Left cardiac atrium (tissue), 4 donors: ENCODE measurements at regions not wholly inside any gene's neighbourhood (a gene's known extent, or its start where the extent isn't known, plus 50 kb on each side); places are given as distances from the start of the nearest gene placed in this dataset.

ENCODE experiments used
- ATAC-seq, 2 donors: fragments of 200-7000 bp; cut with Tn5 transposase; one replicate each; pipeline ENCODE4 v1.9.1; 2020; ENCODE audit warnings: mild to moderate bottlenecking in 2 of 2, moderate library complexity in 2 of 2
- DNase-seq: peaks from one replicate; pipeline ENCODE4 v3.0.0-alpha.2; 2020
- intact Hi-C, 2 donors: fragments of 100-400 bp; cut with DNase I; formaldehyde crosslinking; loops; one replicate each; pipeline versions ENCODE4 v1.14.1 to v1.15.1; 2022 to 2023
- donor health status: DM: no; HTN: yes; CAD: no.
- donor health status: DM: no; HTN: yes; CAD: no; lungs with severe emphysema.
- donor health status: DM: yes; HTN: yes; CAD: no.
- donor health status: Dilated cardiomyopathy.

GRCh38 chr20:60365882-60366281, 407.7 kb downstream of the CDH26 start:
- intact Hi-C loops = no loop called here
- ATAC-seq = no peak
- no peak for DNase-seq

GRCh38 chr20:60371384-60371783, 413.2 kb downstream of the CDH26 start:
- no peak for DNase-seq
- no peak for ATAC-seq
- intact Hi-C loops = no loop called here

GRCh38 chr20:60372275-60372674, 414.1 kb downstream of the CDH26 start:
- intact Hi-C loops = no loop called here
- ATAC-seq (no peak), DNase-seq (no peak)

- ATAC-seq = no peak
- intact Hi-C loops = no loop called here
- no peak for DNase-seq
Observed at GRCh38 chr20:60372822-60373221, 414.6 kb downstream of the CDH26 start.

- intact Hi-C loops = no loop called here
- DNase-seq = no peak
- no peak for ATAC-seq
Observed at GRCh38 chr20:60378620-60379019, 420.4 kb downstream of the CDH26 start.

GRCh38 chr20:60381643-60382400, 423.6 kb downstream of the CDH26 start:
- intact Hi-C loops = no loop called here
- DNase-seq = no peak

GRCh38 chr20:60389441-60389840, 431.2 kb downstream of the CDH26 start:
- ATAC-seq (no peak), DNase-seq (no peak)
- intact Hi-C loops = no loop called here

More at GRCh38 chr20:60381643-60382400, 423.6 kb downstream of the CDH26 start:
- ATAC-seq = no peak

- intact Hi-C loops = no loop called here
- ATAC-seq = no peak
- no peak for DNase-seq
Observed at GRCh38 chr20:60389882-60390281, 431.7 kb downstream of the CDH26 start.

GRCh38 chr20:60395991-60396390, 437.8 kb downstream of the CDH26 start:
- ATAC-seq = no peak
- intact Hi-C loops = no loop called here
- DNase-seq = peak; percentile 18

GRCh38 chr20:60400567-60400966, 442.3 kb downstream of the CDH26 start:
- DNase-seq = no peak
- ATAC-seq = no peak
- intact Hi-C loops = no loop called here

GRCh38 chr20:60402189-60403058, 444.2 kb downstream of the CDH26 start:
- DNase-seq = no peak

GRCh38 chr20:60403105-60403741, 445.0 kb downstream of the CDH26 start:
- ATAC-seq = no peak
- intact Hi-C loops = no loop called here
- DNase-seq = no peak

More at GRCh38 chr20:60402189-60403058, 444.2 kb downstream of the CDH26 start:
- ATAC-seq = no peak
- intact Hi-C loops = no loop called here

- intact Hi-C loops = no loop called here
- ATAC-seq (no peak), DNase-seq (no peak)
Observed at GRCh38 chr20:60407011-60407771, 449.0 kb downstream of the CDH26 start.

- DNase-seq (no peak), ATAC-seq (no peak)
- intact Hi-C loops = no loop called here
Observed at GRCh38 chr20:60407938-60408337, 449.7 kb downstream of the CDH26 start.

GRCh38 chr20:60408435-60408834, 450.2 kb downstream of the CDH26 start:
- no peak for ATAC-seq
- DNase-seq = no peak
- intact Hi-C loops = no loop called here

GRCh38 chr20:60410618-60411264, 452.5 kb downstream of the CDH26 start:
- intact Hi-C loops = no loop called here
- ATAC-seq (no peak), DNase-seq (no peak)

GRCh38 chr20:60411813-60412212, 453.6 kb downstream of the CDH26 start:
- ATAC-seq (no peak), DNase-seq (no peak)
- intact Hi-C loops = no loop called here

GRCh38 chr20:60420676-60421229, 462.5 kb downstream of the CDH26 start:
- intact Hi-C loops = no loop called here
- no peak for DNase-seq
- ATAC-seq = peak in 1 of 2 donors; percentile 12

- intact Hi-C loops = no loop called here
- no peak for ATAC-seq
- DNase-seq = no peak
Observed at GRCh38 chr20:60422848-60423247, 464.6 kb downstream of the CDH26 start.
